ENCODE measurements at regions not wholly inside any gene's neighbourhood (a gene's known extent, or its start where the extent isn't known, plus 50 kb on each side); places are given as distances from the start of the nearest gene placed in this dataset.
"Not testable (repeated sequence)": the region's sequence is repeated elsewhere in the genome, so short reads cannot be mapped to it uniquely, and the experiment has no call there.

DNA sequence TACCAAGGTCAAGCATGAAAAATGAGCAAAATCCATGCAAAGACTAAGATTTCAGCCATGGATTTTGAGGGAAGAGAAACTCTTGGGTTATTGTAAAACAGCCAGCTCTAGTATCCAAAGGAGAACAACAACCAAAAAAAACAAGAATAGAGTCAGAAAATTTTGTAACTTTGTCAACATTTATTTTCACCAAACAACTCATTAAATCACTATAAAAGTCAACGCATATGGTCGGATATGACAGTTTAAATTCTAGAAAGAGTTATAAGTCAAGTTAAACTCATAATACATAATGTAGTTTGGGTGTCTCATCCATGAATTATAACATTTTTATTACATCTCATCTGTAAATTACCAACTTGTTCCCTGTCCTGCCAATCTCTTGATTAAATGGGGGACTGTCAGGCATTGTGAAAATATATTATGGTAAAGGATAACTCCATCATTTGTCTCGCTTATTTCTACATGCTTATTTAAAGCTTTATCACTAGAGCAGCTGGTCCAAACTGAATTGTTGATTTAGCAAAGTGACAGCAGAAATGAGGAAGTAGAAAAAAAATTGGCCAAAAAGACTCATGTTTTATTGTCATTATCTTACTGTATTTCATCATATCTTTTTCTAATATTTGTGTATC, 224.8 kb upstream of the NOCT start:
- no peak for DNase-seq

DNA sequence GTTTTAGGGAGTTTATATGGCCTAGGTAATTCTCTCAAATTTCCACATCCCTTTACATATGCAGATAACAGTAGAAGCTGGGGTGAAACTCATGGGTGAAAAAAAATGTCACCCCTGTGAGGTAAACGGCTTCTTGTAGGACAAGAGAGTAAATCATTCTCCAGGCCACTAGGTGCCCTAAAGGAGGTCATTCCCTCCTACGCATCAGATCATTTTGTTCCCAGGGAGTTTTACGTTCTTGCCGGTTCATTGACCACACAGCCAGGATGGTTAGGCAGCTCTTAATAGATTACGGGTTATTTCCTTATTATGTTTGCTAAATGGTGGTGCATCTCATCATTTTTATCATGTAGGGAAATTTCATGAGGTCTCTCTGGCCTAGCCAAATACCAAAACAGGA, 225.8 kb upstream of the NOCT start:
- DNase-seq: no peak

DNA sequence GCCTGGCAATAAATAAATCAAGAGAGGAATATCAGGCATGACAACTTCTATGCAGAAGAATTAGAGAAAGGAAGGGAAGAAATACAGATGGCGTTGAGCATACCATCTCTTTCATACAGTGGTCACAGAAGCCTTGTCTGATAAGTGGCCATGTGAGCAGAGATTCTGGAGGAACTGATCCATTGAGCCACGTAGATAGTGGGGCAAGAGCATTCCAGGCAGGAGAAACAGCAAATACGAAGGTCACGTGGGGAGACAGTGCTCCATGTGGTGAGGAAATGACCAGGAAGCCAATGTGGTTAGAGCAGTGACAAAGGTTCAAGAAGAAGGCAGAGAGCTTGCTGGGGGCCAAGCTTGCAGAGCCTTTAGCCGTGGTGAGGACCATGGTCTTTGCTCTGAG, 226.7 kb upstream of the NOCT start:
- DNase-seq: no peak

DNA sequence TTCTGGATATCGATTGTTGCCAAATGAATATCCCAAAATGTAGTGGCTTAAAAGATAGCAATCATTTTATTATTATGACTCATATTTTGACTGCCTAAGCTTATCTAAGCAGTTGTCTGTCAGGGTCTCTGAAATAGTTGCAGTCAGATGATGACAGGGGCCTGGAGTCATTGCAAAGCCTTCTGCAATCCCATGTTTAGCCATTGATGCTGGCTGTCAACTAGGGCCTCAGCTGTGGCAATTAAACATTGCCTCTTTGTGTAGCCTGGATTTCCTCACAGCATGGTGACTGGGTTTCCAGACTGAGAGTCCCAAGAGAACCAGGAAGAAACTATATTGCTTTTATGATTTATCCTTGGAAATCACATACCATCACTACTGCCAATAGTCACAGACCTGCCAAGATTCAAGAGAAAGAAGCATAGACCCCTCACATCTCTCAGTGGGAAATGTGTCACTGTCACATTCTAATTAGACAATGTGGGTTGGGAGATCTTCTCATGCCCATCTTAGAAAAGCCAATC, 227.3 kb upstream of the NOCT start:
- DNase-seq: peak; percentile 44

DNA sequence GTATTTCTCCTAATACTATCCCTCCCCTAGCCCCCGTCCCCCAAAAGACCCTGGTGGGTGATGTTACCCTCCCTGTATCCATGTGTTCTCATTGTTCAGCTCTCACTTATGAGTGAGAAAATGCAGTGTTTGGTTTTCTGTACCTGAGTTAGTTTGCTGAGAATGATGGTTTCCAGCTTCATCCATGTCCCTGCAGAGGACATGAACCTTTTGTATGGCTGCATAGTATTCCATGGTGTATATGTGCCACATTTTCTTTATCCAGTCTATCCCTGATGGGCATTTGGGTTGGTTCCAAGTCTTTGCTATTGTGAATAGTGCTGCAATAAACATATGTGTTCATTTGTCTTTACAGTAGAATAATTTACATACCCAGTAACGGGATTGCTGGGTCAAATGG, 235.8 kb upstream of the NOCT start:
- not testable (repeated sequence) for DNase-seq

DNA sequence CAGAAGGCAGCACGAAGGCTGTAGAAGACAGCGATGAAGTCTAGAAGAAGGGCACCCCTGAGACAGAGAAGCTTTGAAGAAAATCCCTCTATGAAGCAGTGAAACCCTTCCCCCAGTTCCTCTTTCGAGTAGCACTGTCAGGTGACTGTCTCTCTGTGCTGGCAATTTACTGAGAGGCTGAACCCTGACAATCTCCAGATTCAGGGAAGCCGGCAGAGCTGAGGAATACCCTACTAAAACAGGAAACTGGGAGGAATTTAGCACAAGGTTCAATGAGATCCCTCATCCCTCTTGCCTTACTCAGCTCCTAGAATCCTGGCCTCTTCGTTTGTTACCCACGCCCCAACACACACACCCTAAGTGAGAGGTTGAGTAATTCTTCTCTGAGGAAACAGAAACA, 239.7 kb upstream of the NOCT start:
- peak; percentile 5 for DNase-seq

DNA sequence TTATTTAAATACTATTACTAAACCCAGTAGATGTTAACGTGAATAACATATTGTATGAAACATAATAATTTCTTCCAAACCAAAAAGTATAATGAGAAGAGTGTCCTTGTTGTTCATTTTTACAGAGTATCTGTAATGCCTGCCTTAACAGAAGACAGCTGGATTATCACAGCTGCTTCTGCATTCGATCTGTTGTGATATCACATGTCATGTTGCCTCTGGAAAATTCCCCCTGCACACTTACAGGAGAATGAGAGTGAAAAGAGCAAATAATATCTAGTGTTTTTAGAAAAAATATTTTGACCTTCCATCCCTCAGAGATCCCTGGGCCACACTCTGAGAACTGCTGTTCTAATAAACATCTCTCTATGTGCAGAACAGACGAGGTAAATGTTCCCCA, 240.1 kb upstream of the NOCT start:
- DNase-seq: no peak

DNA sequence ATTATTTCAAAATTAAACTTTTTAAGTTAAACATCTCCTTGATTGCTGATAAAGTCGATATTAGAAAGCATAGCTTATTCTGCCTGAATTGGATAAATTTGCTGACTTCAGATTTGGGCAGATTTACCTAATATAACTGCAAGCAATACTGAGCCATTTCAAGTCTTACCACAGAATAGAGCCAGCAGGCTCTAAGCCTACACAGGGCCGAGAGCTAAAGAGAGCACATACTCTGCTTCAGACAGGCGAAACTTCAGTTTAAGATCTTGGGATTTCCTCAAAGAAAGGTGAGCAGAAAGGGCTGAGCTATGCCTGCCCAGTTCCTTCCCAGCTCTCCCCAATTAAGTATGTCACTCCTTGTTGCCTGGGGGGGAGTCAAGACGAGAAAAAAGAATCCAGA, 240.6 kb upstream of the NOCT start:
- DNase-seq: no peak

DNA sequence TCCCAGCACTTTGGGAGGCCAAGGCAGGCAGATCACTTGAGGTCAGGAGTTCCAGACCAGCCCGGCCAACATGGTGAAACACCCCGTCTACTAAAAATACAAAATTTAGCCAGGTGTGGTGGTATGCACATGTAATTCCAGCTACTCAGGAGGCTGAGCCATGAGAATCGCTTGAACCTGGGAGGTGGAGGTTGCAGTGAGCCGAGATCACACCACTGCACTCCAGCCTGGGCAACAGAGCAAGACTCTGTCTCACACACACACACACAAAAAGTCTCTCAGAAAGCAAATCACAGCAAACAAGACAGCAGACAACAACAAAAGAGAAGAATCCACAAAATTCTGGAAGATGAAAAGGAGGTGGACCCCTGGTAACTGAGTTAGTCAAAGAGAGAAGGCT, 241.5 kb upstream of the NOCT start:
- DNase-seq: not testable (repeated sequence)

DNA sequence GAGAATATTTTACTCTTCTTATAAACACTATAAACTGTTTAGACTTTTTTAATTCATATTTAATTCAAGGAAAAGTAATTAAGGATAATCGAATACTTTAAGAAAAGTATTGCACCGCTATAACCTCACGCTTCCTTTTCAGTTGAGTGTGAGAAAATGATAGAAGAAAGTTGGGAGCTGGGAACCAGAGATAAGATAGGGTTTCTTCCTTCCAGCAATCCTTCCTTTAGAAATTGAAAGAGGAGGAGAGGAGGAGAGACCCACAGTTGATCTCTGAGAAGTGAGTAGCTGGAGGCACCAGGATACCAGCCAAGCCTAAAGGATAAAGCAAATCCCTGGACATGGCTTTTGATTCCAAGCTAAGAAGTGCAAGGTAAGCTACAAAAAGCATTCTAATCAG, 242.3 kb upstream of the NOCT start:
- no peak for DNase-seq

DNA sequence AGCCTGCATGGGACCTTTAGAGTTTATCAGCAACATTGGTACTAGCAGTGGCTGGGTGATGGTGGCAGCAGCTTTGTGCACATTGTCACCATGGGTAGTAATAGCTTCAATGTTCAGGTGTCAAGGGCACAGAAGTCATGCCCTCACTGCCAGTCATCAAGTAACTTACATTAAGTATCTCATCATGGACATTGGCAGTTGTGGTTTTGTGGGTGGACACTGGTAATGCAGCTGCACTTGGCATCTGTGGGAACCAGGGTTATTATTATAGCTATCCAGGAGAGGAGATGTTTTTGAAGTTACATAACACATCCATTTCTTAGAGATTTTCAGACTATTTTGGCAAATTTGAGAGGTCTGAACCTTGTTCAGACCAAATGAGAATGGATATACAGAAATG, 243.2 kb upstream of the NOCT start:
- DNase-seq: no peak

DNA sequence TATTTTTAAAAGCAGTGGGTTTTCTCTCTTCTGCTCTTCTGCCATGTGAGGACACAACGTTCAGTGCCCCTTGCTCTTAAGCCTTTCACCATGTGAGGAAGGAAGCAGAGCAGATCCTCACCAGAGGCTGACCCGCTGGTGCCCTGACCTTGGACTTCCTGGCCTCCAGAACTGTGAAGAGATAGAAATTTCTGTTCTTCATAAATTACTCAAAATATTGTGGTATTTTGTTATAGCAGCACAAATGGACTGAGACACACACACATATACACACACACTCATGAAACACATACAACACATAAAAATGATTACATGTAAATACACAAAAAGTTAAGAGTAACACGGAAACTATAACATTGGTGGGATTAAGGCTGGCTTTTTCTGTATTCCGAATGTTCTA, 244.8 kb upstream of the NOCT start:
- DNase-seq: no peak

DNA sequence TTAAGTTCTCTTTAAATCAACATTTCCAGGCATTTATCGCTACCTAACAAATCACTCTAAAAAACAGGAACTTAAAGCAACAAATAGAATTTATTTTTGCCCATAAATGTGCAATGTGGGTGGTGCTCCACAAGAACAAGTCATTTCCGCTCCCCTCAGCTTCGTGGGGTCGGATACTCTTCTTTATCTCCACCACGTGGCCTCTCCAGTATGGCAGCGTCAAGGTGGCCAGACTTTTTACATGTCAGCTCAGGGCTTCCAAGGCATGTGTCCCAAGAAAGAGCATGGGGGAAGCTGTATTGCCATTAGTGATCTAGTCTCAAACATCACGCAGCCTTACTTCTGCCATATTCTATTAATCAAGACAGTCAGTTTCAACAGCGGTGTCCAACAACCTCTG, 249.2 kb upstream of the NOCT start:
- DNase-seq: no peak

DNA sequence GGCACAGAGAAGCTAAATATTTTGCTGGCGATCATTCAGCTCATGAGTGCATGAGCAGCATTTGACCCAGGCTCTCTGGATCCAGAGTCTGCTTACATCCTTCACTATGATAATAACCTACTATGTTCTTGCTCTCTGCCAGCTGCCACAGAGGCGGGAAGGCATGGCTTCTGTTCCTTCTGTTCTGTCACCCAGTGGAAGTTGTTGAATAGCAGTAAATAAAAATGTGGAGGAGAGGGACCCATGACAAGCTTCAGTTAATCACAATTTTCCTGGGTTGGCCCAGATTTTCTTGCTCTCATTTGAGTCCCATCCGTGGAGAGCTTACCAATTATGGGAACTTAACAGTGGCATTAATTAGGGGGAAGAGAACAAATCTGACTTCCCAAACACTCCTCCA, 250.1 kb upstream of the NOCT start:
- DNase-seq: no peak

DNA sequence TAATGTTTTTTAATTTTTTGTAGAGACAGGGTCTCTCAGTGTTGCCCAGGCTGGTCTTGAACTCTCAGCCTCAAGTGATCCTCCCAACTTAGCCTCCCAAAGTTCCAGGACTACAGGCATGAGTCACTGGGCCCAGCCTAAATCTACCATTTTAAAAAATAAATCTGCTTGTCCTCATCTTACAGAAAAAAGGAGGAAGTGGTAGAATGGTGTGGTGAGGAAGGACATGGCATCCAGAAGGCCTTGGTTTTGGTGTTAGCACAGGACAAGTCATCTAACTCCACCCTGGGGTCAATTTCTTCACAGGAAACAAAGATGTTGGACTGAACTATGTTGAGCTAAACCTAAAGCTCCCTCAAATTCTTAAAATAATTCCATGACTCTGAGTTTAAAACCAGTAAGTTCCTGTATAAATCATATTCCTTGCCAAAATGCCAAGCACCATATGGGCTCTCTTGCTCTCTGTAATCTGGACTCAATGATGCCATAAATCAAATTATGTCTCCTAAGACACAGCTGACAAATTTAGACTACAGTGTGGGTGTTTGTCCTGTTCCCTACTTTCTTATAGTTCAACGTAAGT, 253.9 kb upstream of the NOCT start:
- DNase-seq: peak; percentile 9

DNA sequence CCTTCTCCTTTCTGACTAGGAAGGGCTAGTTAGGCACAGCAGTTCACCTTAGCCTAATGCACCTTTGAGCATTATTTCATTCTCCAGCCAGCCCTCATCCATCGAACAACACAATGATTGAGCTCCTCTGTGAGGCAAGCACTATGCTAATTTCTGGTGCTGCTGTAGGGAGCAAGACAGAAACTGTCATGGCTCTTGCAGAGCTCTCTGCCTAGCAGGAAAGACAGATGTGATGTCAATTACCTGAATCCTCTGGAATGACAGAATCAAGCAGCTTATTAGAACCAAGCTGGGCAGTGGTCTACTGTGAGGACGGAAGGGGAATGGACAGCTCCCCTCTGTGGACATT, 256.1 kb upstream of the NOCT start:
- no peak for DNase-seq

DNA sequence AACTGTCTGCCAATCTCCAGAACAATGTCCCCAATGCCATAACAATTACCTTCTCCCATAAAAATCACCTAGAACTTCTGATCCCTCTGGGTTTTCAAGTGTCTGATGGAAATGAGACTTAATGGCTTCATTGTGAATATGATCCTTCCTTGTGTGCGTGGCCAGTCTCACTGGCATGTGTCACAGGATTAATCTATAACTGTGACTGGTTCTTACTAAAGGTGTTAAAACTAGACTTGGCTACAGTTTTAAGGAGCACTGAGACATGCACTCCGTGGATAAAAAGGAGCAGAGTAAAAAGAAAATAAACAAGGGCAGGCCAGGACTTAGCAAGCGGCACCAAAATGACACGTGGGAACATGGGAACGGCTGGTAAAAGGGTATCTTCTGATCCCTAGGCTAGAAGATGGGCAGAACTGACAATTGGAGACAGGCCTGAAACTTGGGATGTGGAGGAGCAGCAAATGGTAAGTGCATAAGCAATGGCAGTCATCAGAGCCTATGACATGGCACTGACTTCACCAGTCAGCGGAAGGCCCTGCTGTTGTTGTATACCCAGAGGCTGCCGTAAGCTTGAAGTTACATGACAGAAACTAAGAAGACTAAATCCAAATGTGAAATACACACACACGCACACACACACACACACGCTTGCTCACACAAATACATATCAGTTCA, 256.6 kb upstream of the NOCT start:
- no peak for DNase-seq

DNA sequence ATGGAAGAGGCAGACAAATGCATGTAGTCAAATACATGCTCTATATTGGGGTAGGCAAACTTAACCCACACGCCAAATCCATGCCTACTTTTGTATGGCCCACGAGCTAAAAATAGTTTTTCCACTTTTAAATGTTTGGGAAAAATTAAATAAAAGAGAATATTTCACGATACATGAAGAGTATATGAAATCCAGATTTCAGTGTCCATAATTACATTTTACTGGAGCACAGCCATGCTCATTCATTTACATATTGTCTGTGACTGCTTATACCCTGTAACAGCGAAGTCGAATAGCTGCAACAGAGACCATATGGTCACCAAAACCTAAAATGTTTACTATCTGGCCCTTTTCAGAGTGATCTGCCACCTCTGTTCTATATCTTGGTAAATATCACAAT, 257.4 kb upstream of the NOCT start:
- no peak for DNase-seq

DNA sequence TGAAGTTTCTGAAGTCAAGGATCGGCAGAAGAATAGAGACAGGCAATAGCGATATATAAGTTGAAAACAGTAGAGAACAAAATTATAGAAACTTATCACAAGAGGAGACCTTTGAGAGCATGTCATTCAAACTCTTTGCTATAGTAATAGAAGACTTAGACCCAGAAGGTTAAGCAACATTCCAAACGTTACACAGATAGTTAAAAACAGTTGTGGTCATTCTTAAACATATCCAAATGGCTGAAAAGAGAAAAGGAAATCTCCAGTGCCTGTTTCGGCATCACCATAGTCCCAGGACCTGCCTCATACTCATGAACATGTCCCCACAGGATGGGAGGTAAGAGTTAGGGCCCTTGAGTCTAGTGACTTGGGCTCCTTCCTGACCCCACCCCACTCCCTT, 258.1 kb upstream of the NOCT start:
- peak; percentile 21 for DNase-seq

DNA sequence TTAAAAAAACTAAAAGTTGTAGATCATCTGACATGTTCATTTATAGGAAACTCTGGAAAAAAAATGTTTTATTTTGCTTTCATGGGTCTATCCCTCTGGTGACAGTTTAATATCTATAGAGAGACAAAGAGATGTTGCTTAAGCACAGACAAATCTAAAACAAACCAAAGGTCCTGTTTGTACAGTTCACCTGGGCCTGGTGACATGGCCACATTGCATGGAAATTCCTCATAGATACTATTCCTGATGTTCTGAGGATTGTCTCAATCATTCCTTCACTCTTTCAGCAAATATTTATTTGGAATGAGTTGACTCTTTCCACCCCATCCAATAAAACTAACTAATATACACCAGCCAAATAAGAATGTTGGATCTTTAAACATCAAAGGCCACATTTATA, 259.1 kb upstream of the NOCT start:
- no peak for DNase-seq

DNA sequence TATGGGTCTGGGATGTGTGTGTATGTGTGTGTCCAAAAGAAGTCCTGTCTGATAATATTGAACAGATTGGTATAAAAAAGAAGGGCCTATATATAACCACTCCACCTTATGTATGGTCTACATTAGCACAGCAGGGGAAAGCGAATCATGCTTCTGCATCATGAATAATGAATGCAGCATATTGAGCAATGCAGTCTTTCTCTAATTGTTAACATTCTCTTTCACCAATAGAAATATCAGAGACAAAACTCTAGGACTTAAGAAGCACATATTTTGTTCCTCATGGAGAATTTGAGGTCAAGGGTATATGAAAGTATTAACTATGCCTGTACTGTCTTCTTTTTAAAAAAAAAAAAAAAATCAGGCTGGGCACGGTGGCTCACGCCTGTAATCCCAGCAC, 264.3 kb upstream of the NOCT start:
- peak; percentile 47 for DNase-seq

DNA sequence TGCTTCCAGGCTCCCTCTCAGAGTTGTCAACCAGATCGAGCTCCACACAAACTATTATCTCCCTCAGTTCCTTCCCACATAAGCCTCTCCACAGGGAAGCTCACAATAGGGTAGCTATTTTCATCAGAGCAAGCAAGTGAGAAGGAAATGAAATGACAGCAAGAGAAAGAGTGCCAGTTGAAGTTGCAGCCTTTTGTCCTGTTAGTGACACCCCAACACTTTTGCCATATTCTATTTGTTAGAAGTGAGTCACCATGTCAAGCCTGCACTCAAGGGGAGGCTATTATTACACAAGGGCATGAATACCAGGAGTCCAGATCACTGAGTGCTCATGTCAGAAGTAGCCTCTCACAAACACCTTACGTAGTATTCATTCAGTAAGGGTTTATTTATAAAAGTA, 266.3 kb upstream of the NOCT start:
- DNase-seq: peak; percentile 62

DNA sequence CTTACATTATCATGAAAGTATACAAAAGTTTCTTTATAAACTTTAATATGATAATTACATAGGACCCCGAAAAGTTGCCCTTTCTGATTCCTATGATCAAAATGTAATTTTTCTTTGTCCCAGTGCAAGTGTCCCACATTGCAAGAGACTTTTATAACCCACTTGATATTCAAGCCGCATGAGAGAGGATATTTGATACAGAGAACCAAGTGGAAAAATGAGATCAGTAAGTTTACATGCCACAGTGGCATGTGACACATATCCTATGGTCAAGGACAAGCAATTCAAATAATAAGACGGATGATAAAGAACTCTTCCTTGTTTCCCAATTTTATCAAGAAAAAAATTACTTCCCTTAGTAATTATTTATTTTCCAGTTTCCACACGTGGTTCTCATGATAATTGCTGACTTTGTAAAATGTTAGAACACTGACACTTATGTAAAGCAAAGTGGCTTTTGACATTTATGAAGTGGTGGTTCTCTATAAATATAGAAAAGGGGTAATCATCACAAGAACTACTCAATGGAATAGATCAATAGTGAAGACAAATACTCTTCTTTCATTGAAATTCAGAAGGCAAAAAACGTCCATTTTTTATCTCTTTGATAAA, 273.7 kb upstream of the NOCT start:
- no peak for DNase-seq
